ENCODE measurements at regions not wholly inside any gene's neighbourhood (a gene's known extent, or its start where the extent isn't known, plus 50 kb on each side); places are given as distances from the start of the nearest gene placed in this dataset.
"Not testable (repeated sequence)": the region's sequence is repeated elsewhere in the genome, so short reads cannot be mapped to it uniquely, and the experiment has no call there.

- Histone ChIP-seq H3K4me1 (no peaks in the 10 kb centered on the region), H3K9me3 (peaks cover 11% of the 10 kb centered on the region; the same call in 2 of the 3 replicates), H3K4me2 (no peak overlapping the region), H3K27ac (no peak overlapping the region), H3K4me3 (no peak overlapping the region)
- FAIRE-seq (peak; percentile 39), ATAC-seq (no peak), DNase-seq (ENCODE audit: low read depth in 1 of 2, low spot score in 1 of 2) (no peak)
- no peak for TF ChIP-seq PBX3 (IDR thresholded peaks at IDR 0.05)
- TF ChIP-seq KDM1A (IDR thresholded peaks at IDR 0.05; ENCODE audit: low read depth), result no peak
- no peak for TF ChIP-seq NPAS2 (CRISPR knock-in tag; IDR thresholded peaks at IDR 0.05; ENCODE audit: borderline replicate concordance)
- no peak for TF ChIP-seq RFX5 (IDR thresholded peaks at IDR 0.05)
- TF ChIP-seq ZFP36 (IDR thresholded peaks at IDR 0.05; ENCODE audit: borderline replicate concordance, partially characterized antibody), result no peak
- no peak for TF ChIP-seq POLR2A (IDR thresholded peaks at IDR 0.05; ENCODE audit: low read length)
- no peak for TF ChIP-seq RARB (CRISPR knock-in tag; IDR thresholded peaks at IDR 0.05)
- TF ChIP-seq CHD2 (IDR thresholded peaks at IDR 0.05; ENCODE audit: low read length, partially characterized antibody), result no peak
- no peak for TF ChIP-seq CHD4 (IDR thresholded peaks at IDR 0.05; ENCODE audit: borderline replicate concordance)
- TF ChIP-seq HOXA7 (CRISPR knock-in tag; IDR thresholded peaks at IDR 0.05), result no peak
- TF ChIP-seq SMC3 (IDR thresholded peaks at IDR 0.05), result no peak
- TF ChIP-seq JUNB (IDR thresholded peaks at IDR 0.05), result no peak
- no peak for TF ChIP-seq ZSCAN20 (CRISPR knock-in tag; IDR thresholded peaks at IDR 0.05)
- TF ChIP-seq FOSB (CRISPR knock-in tag; IDR thresholded peaks at IDR 0.05), result no peak
- no peak for TF ChIP-seq HEYL (CRISPR knock-in tag; IDR thresholded peaks at IDR 0.05)
- no peak for TF ChIP-seq HMGXB4 (CRISPR knock-in tag; IDR thresholded peaks at IDR 0.05; ENCODE audit: borderline replicate concordance)
- no peak for TF ChIP-seq GATA3 (IDR thresholded peaks at IDR 0.05; ENCODE audit: borderline replicate concordance)
- TF ChIP-seq SREBF2 (IDR thresholded peaks at IDR 0.05), result no peak
- no peak for TF ChIP-seq ESRRA (IDR thresholded peaks at IDR 0.05; ENCODE audit: borderline replicate concordance, low read length)
- no peak for TF ChIP-seq E2F6 (IDR thresholded peaks at IDR 0.05; ENCODE audit: borderline replicate concordance, low read depth)
- CTCF ChIA-PET, result no interaction called here
- WGBS (ENCODE audit: missing lambda C conversion rate), result 76% methylated on average over 3 of the region's 3 CpGs
- POLR2A ChIA-PET, result no interaction called here
These were observed 93.1 kb downstream of the WTIP start for GRCh38 chr19:34574704-34575103.

GRCh38 chr19:34573226-34573864 lies 91.8 kb downstream of the WTIP start:
- no peak overlapping the region for H3K27ac ChIP-seq
- H3K9me3 ChIP-seq, result peaks cover 16% of the 10 kb centered on the region; the same call in 2 of the 3 replicates
- DNase-seq (ENCODE audit: low read depth in 1 of 2, low spot score in 1 of 2) (no peak), FAIRE-seq (peak; percentile 32), ATAC-seq (0 out of 6 replicates have a peak, but pooled peaks of 1 of the 2 experiments have one; percentile 12)
- ChIA-PET POLR2A (no interaction called here), CTCF (no interaction called here)
- TF ChIP-seq POLR2AphosphoS2 (conservative IDR thresholded peaks at IDR 0.05; ENCODE audit: low read length) (no peak), CTCF (IDR thresholded peaks at IDR 0.05) (no peak), KDM5A (IDR thresholded peaks at IDR 0.05) (no peak), JUNB (IDR thresholded peaks at IDR 0.05) (no peak), HDAC2 (IDR thresholded peaks at IDR 0.05) (no peak), HEYL (CRISPR knock-in tag; IDR thresholded peaks at IDR 0.05) (no peak), ZFP36 (IDR thresholded peaks at IDR 0.05; ENCODE audit: borderline replicate concordance, partially characterized antibody) (no peak), MAX (IDR thresholded peaks at IDR 0.05) (no peak), NFE2L2 (conservative IDR thresholded peaks at IDR 0.05; ENCODE audit: low read length) (no peak), KDM1A (IDR thresholded peaks at IDR 0.05; ENCODE audit: low read depth) (no peak), EP300 (IDR thresholded peaks at IDR 0.05) (no peak), E2F6 (IDR thresholded peaks at IDR 0.05; ENCODE audit: borderline replicate concordance, low read depth) (no peak), RNF2 (IDR thresholded peaks at IDR 0.05; ENCODE audit: borderline replicate concordance, low read depth) (no peak), CBX2 (IDR thresholded peaks at IDR 0.05; ENCODE audit: borderline replicate concordance, low read depth) (no peak)
- no peak overlapping the region for H3K4me3 ChIP-seq
- WGBS (ENCODE audit: missing lambda C conversion rate), result 53% methylated on average over 13 of the region's 14 CpGs
- H3K4me2 ChIP-seq, result no peak overlapping the region
- H3K4me1 ChIP-seq, result no peaks in the 10 kb centered on the region

- POLR2A ChIA-PET; ATAC-seq; H3K4me2 ChIP-seq; H3K27ac ChIP-seq; CTCF ChIA-PET; DNase-seq (ENCODE audit: low read depth in 1 of 2, low spot score in 1 of 2); FAIRE-seq; H3K4me3 ChIP-seq; H3K4me1 ChIP-seq: not testable (repeated sequence)
- peaks cover 14% of the 10 kb centered on the region; the same call in 2 of the 3 replicates for H3K9me3 ChIP-seq
- WGBS (ENCODE audit: missing lambda C conversion rate), result 41% methylated on average over 6 of the region's 6 CpGs
These were observed 88.6 kb downstream of the WTIP start for GRCh38 chr19:34570140-34570539.

Data from A549 (cell line).